ENCODE measurements at regions not wholly inside any gene's neighbourhood (a gene's known extent, or its start where the extent isn't known, plus 50 kb on each side); places are given as distances from the start of the nearest gene placed in this dataset.

GRCh38 chr5:124583469-124584350, 162.7 kb downstream of the ZNF608 start:
- TF ChIP-seq CTCF (conservative IDR thresholded peaks at IDR 0.05; ENCODE audit: low read depth, low read length) (no peak), EZH2 (IDR thresholded peaks at IDR 0.05; ENCODE audit: borderline replicate concordance, low read depth, low read length, poor library complexity, severe bottlenecking) (no peak)
